Tibial nerve (tissue), 4 donors: ENCODE measurements at regions not wholly inside any gene's neighbourhood (a gene's known extent, or its start where the extent isn't known, plus 50 kb on each side); places are given as distances from the start of the nearest gene placed in this dataset.

Source experiments
- CTCF ChIP-seq, 5 experiments: fragments of 200-600 bp in 3 of 5; fragments of 450-650 bp in 2 of 5; sonication (generic) in 3 of 5; IDR thresholded peaks; one replicate each; pipeline ENCODE4 v1.5.1; 2016 to 2019; ENCODE audit warnings: antibody characterized with exemption in 5 of 5, mild to moderate bottlenecking in 3 of 5, moderate library complexity in 2 of 5
- EP300 ChIP-seq, 2 donors: sonication (generic); formaldehyde crosslinking; IDR thresholded peaks; one replicate each; pipeline ENCODE4 v1.6.1; 2017; ENCODE audit warnings: antibody characterized with exemption in 2 of 2, mild to moderate bottlenecking in 1 of 2
- POLR2A ChIP-seq, 2 donors: fragments of 450-650 bp; IDR thresholded peaks; one replicate each; pipeline ENCODE4 v1.6.1; 2017; ENCODE audit warnings: antibody characterized with exemption in 2 of 2, mild to moderate bottlenecking in 2 of 2, moderate library complexity in 2 of 2

- TF ChIP-seq CTCF (IDR thresholded peaks at IDR 0.05) (no peak), EP300 (IDR thresholded peaks at IDR 0.05) (no peak), POLR2A (IDR thresholded peaks at IDR 0.05) (no peak)
These were observed 476.6 kb upstream of the MARCKS start for GRCh38 chr6:113380591-113380990.
